ENCODE measurements at regions not wholly inside any gene's neighbourhood (a gene's known extent, or its start where the extent isn't known, plus 50 kb on each side); places are given as distances from the start of the nearest gene placed in this dataset.

DNA sequence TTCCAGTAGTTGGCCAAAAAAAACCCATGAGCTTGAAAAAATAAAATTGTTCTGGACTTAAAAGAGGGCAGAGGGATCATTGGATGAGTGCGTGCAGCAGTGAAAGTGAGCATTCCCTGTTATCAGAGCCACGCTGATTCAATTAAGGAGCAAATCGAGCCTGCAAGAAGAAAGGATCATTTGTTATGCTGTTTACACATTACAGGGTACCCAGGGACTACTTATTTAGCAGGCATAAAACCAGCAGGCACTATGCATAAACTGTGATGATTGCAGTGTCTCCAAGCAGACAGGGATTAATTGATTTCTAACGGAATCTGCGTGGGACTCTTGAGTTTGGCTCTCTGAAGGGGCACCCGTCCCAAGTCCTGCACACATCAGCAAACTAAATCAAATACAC is 83.5 kb downstream of the SHOX start:
- Mint-ChIP-seq H3K4me1 (no peaks in the 10 kb centered on the region), H3K36me3 (no peaks in the 10 kb centered on the region), H3K27me3 (peaks cover 0 to 6% of the 10 kb centered on the region in 2 donors), H3K9me3 (peaks cover 5 to 28% (median 8%) of the 10 kb centered on the region in 3 donors), H3K4me3 (no peak overlapping the region), H3K27ac (no peak overlapping the region)
- ATAC-seq (replicated peaks in 1 of 4) (no peak), DNase-seq (no peak)
- Histone ChIP-seq H3K4me1 (ENCODE audit: control insufficient read depth in 1 of 2, extremely low read depth in 1 of 2, insufficient read depth in 2 of 2, low read length in 2 of 2) (no peaks in the 10 kb centered on the region), H3K27ac (ENCODE audit: low read length) (no peak overlapping the region), H3K36me3 (ENCODE audit: control insufficient read depth in 2 of 2, extremely low read depth in 1 of 2, insufficient read depth in 1 of 2, low read length in 1 of 2) (no peaks in the 10 kb centered on the region), H3K4me3 (ENCODE audit: control insufficient read depth in 1 of 2, extremely low read depth in 1 of 2, low read length in 1 of 2) (no peak overlapping the region), H3K27me3 (replicated peaks in 1 of 2; ENCODE audit: control insufficient read depth in 2 of 2, extremely low read depth in 1 of 2, insufficient read depth in 2 of 2, low read length in 1 of 2) (peaks cover 0 to 4% of the 10 kb centered on the region in 2 experiments), H3K9me3 (peaks cover 4% of the 10 kb centered on the region)
- 64% methylated on average over 3 of the region's 6 CpGs for WGBS (ENCODE audit: insufficient coverage)
- ChIA-PET POLR2A (no interaction called here), CTCF (no interaction called here)
